Smooth muscle cell (in vitro differentiated cells): ENCODE measurements at regions not wholly inside any gene's neighbourhood (a gene's known extent, or its start where the extent isn't known, plus 50 kb on each side); places are given as distances from the start of the nearest gene placed in this dataset.

Experiments
- DNase-seq: peaks from one replicate; lab custom pipeline; 2025; ENCODE audit not compliant: unreplicated experiment; lab: John Stamatoyannopoulos, UW
- H2AFZ ChIP-seq: fragments of 200-600 bp; sonication (generic); 2 replicates; pipeline ENCODE4 v1.6.0; 2016; ENCODE audit warnings: antibody characterized with exemption, low read depth, mild to moderate bottlenecking
- H3F3A ChIP-seq: fragments of 200-600 bp; sonication (generic); 2 replicates; pipeline ENCODE4 v1.6.0; 2017; ENCODE audit warnings: antibody characterized with exemption, low read depth
- H3K27ac ChIP-seq: fragments of 200-600 bp; sonication (generic); 2 replicates; pipeline ENCODE4 v1.5.1; 2016; ENCODE audit warnings: low read depth, mild to moderate bottlenecking
- H3K27me3 ChIP-seq: fragments of 200-600 bp; sonication (generic); 2 replicates; pipeline ENCODE4 v1.6.1; 2016; ENCODE audit warnings: low read depth, mild to moderate bottlenecking
- H3K36me3 ChIP-seq: fragments of 200-600 bp; sonication (generic); 2 replicates; pipeline ENCODE4 v1.5.1; 2016; ENCODE audit warnings: low read depth
- H3K4me1 ChIP-seq: fragments of 200-600 bp; sonication (generic); 2 replicates; pipeline ENCODE4 v1.5.1; 2016; ENCODE audit warnings: low read depth
- H3K4me2 ChIP-seq: fragments of 200-600 bp; sonication (generic); 2 replicates; pipeline ENCODE4 v1.6.0; 2016; ENCODE audit warnings: mild to moderate bottlenecking
- H3K4me3 ChIP-seq: fragments of 200-600 bp; sonication (generic); 2 replicates; pipeline ENCODE4 v1.5.1; 2016; ENCODE audit warnings: mild to moderate bottlenecking
- H3K79me2 ChIP-seq: fragments of 200-600 bp; sonication (generic); 2 replicates; pipeline ENCODE4 v1.6.0; 2016; ENCODE audit warnings: low read depth, mild to moderate bottlenecking
- H3K9ac ChIP-seq: fragments of 200-600 bp; sonication (generic); 2 replicates; pipeline ENCODE4 v1.6.0; 2016; ENCODE audit warnings: low read depth
- H3K9me3 ChIP-seq: fragments of 200-600 bp; sonication (generic); replicated peaks from 2 replicates; pipeline ENCODE4 v1.5.1; 2016; ENCODE audit warnings: low read depth
- H4K20me1 ChIP-seq: fragments of 200-600 bp; sonication (generic); 2 replicates; pipeline ENCODE4 v1.6.0; 2016; ENCODE audit warnings: low read depth
- WGBS: methylation state at CpG from one replicate; pipeline ENCODE4 v1.1.7; 2016; ENCODE audit warnings: low lambda C conversion rate; 5-methylcytosine and 5-hydroxymethylcytosine counted together
- TF ChIP-seq, protein P1 (sequence below): fragments of 200-600 bp; sonication (generic); IDR thresholded peaks from 2 replicates; pipeline ENCODE4 v1.5.1; 2017; ENCODE audit warnings: borderline replicate concordance, mild to moderate bottlenecking, antibody characterized with exemption; ENCODE audit not compliant: insufficient read depth, poor library complexity, severe bottlenecking

DNA sequence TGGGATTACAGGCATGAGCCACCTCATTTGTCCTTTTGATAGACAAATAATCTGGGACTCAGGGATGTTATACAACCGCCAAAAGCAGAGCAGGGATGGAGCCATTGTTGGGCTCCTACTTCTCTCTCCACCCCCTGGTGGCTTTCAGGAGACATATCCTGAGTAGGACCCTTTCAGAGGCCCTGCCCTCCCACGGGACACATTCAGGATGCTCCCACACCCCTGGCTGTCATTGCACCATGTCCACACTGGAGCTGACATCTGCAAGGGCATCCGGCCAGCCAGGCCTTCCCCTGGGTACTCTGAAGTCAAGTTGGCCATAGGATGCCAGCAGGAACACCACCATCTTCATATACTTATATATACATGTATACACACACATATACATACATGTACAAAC lies 181.8 kb downstream of the SYK start:
- H2AFZ ChIP-seq, result no peak overlapping the region
- 85% methylated on average over 3 of the region's 3 CpGs for WGBS
- H3K36me3 ChIP-seq, result no peaks in the 10 kb centered on the region
- DNase-seq, result no peak
- H3K4me2 ChIP-seq, result no peak overlapping the region
- H3K4me3 ChIP-seq, result no peak overlapping the region
- no peaks in the 10 kb centered on the region for H4K20me1 ChIP-seq
- H3K27me3 ChIP-seq, result no peaks in the 10 kb centered on the region
- H3F3A ChIP-seq, result no peaks in the 10 kb centered on the region
- H3K27ac ChIP-seq, result no peak overlapping the region
- H3K4me1 ChIP-seq, result no peaks in the 10 kb centered on the region
- TF ChIP-seq, protein P1, sequence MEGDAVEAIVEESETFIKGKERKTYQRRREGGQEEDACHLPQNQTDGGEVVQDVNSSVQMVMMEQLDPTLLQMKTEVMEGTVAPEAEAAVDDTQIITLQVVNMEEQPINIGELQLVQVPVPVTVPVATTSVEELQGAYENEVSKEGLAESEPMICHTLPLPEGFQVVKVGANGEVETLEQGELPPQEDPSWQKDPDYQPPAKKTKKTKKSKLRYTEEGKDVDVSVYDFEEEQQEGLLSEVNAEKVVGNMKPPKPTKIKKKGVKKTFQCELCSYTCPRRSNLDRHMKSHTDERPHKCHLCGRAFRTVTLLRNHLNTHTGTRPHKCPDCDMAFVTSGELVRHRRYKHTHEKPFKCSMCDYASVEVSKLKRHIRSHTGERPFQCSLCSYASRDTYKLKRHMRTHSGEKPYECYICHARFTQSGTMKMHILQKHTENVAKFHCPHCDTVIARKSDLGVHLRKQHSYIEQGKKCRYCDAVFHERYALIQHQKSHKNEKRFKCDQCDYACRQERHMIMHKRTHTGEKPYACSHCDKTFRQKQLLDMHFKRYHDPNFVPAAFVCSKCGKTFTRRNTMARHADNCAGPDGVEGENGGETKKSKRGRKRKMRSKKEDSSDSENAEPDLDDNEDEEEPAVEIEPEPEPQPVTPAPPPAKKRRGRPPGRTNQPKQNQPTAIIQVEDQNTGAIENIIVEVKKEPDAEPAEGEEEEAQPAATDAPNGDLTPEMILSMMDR, result no peak
- H3K9me3 ChIP-seq, result no peaks in the 10 kb centered on the region
- H3K9ac ChIP-seq, result no peak overlapping the region
- H3K79me2 ChIP-seq, result no peaks in the 10 kb centered on the region

DNA sequence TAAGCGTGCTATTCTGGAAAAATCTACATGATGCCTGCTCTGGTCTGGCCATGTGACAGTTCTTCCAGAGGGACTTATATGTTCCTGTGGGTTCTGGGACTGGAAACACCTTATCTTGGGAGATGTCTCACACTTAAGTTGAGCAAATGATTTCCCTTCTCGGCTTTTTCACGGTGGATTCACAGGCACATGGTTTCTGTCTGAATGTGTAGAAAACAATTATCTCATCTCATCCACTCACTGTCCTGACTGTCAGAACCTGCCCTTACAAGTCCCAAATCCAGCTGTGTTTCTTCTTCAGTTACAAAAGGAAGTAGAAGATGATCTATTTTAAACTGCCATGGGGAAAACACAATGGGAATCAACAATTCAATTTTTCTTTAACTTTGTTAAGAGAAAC lies 184.0 kb downstream of the SYK start:
- Histone ChIP-seq H3K36me3 (no peaks in the 10 kb centered on the region), H3K27ac (peak overlapping the region; percentile 69), H3K4me1 (no peaks in the 10 kb centered on the region), H2AFZ (peak overlapping the region; percentile 21), H3K4me2 (peak overlapping the region; percentile 18), H3K9ac (no peak overlapping the region), H3F3A (no peaks in the 10 kb centered on the region), H3K4me3 (no peak overlapping the region), H3K79me2 (no peaks in the 10 kb centered on the region), H3K9me3 (no peaks in the 10 kb centered on the region), H4K20me1 (no peaks in the 10 kb centered on the region), H3K27me3 (no peaks in the 10 kb centered on the region)
- 32% methylated on average over 3 of the region's 3 CpGs for WGBS
- DNase-seq, result no peak
- TF ChIP-seq, protein P1, result no peak

DNA sequence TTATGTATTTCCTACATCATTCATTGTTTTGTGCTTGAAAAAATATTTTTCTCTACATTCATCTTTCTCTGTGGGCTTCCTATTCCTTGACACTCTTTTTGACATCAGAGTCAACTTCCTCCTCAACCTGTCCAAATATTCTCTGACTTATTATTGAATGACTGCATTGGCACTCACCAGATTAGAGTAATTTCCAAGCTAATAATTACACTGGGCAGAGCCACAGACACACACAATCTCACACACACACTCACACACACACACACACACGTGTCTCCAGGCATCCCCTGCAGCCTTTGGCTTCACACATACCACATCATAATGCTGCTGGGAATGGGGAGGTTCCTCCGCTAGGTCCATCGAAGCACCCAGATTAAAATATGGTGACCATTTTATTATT lies 184.5 kb downstream of the SYK start:
- Histone ChIP-seq H2AFZ (no peak overlapping the region), H3K79me2 (no peaks in the 10 kb centered on the region), H3K4me2 (no peak overlapping the region), H3K9me3 (no peaks in the 10 kb centered on the region), H3K9ac (no peak overlapping the region), H3K4me3 (no peak overlapping the region), H3K27ac (peak overlapping the region; percentile 69), H4K20me1 (no peaks in the 10 kb centered on the region), H3K36me3 (no peaks in the 10 kb centered on the region), H3K4me1 (no peaks in the 10 kb centered on the region), H3F3A (no peaks in the 10 kb centered on the region), H3K27me3 (no peaks in the 10 kb centered on the region)
- DNase-seq, result no peak
- 80% methylated on average over 3 of the region's 3 CpGs for WGBS
- TF ChIP-seq, protein P1, result no peak

DNA sequence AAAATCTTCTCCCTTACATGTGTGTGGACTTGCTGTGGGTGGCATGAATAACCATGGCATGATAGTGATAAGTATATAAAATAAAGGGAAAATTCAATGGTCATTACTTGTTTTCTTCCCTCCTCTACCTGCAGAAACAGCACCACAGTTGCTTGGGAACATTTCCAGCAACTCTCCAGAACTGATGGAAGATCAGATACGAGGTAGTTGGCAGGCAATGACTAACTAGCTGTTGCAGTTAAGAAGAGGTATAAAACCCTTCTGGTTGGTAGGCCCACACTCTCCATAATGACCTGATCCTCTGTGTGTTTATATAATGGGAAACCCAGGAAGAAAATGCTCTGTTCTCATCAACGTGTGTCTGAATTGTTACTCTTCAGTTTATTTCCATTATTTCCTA lies 185.9 kb downstream of the SYK start:
- Histone ChIP-seq H3F3A (peaks cover 9% of the 10 kb centered on the region), H3K4me3 (no peak overlapping the region), H2AFZ (no peak overlapping the region), H3K9me3 (no peaks in the 10 kb centered on the region), H3K9ac (no peak overlapping the region), H3K27ac (no peak overlapping the region), H3K36me3 (no peaks in the 10 kb centered on the region), H3K4me2 (no peak overlapping the region), H3K4me1 (no peaks in the 10 kb centered on the region), H3K79me2 (no peaks in the 10 kb centered on the region), H3K27me3 (no peaks in the 10 kb centered on the region), H4K20me1 (no peaks in the 10 kb centered on the region)
- TF ChIP-seq, protein P1, result no peak
- 62% methylated on average over 2 of the region's 2 CpGs for WGBS
- no peak for DNase-seq
